ENCODE measurements at regions not wholly inside any gene's neighbourhood (a gene's known extent, or its start where the extent isn't known, plus 50 kb on each side); places are given as distances from the start of the nearest gene placed in this dataset.

DNA sequence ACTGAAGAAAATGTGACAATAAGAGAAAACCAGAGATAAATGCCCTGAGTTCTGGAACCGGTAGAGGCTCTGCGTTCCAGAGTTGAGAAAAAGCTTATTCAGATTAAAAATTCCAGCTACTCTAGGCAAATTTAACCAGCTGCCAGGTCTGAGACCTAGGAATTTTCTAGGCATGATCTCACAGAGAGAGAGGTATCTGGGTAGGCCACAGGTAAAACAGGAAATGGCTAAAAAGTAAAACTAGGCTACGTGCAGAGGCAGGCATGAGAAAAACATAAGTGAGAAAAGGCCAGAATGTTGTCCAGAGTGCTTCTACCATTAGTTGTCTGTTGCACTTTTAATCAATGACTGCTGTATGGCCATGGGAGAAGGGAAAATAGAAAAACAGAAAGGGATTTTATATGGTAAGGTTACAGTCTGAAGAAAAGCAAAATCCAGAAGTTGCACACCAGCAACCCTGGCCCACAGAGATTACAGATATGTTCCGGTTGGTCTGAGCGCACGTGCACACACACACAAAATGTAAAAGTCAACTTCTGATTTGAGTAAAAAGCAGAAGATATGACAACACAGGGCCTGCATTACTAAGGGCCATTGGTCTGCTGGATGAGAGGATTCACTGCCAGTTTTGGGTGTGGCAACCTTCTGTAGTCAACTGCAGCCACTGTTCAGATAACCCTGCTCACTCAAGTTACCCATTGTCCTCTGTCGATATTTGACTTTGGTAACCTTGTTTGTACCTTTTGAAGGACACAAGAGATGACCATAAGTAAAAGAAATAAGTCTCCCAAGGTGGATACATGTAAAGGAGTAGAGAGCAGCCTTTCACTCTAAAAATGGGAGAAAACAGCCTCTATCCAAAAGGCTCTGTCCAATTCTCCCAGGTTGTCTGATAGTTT is 266.0 kb downstream of the DTWD2 start:
- no peak overlapping the region for H3K4me3 ChIP-seq (ENCODE audit: low read depth, low read length)
- TF ChIP-seq, protein P1, sequence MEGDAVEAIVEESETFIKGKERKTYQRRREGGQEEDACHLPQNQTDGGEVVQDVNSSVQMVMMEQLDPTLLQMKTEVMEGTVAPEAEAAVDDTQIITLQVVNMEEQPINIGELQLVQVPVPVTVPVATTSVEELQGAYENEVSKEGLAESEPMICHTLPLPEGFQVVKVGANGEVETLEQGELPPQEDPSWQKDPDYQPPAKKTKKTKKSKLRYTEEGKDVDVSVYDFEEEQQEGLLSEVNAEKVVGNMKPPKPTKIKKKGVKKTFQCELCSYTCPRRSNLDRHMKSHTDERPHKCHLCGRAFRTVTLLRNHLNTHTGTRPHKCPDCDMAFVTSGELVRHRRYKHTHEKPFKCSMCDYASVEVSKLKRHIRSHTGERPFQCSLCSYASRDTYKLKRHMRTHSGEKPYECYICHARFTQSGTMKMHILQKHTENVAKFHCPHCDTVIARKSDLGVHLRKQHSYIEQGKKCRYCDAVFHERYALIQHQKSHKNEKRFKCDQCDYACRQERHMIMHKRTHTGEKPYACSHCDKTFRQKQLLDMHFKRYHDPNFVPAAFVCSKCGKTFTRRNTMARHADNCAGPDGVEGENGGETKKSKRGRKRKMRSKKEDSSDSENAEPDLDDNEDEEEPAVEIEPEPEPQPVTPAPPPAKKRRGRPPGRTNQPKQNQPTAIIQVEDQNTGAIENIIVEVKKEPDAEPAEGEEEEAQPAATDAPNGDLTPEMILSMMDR (IDR thresholded peaks at IDR 0.05; ENCODE audit: low read depth, low read length, missing control alignments) = no peak
- peak; percentile 40 for DNase-seq (ENCODE audit: low read depth)

DNA sequence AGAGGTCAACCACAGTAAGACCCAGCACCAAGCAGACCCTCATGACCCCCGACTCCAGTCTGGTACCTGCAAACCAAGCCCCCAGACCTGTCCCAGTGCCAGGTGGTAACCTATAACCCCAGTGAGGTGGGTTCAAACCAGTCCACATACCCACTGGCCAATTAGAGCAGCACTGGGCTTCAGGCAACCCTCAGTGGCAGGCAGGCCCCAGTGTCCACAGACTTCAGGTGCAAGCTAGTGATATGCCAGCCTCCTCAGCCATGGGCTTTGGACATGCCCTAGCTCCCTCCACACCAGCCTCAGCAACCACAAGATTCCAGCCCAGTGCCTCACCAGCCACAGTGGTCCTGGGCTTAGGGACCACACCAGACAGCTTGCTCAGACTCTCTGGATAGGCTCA is 276.6 kb downstream of the DTWD2 start:
- TF ChIP-seq, protein P1 (IDR thresholded peaks at IDR 0.05; ENCODE audit: low read depth, low read length, missing control alignments) = no peak
- no peak for DNase-seq (ENCODE audit: low read depth)
- no peak overlapping the region for H3K4me3 ChIP-seq (ENCODE audit: low read depth, low read length)

DNA sequence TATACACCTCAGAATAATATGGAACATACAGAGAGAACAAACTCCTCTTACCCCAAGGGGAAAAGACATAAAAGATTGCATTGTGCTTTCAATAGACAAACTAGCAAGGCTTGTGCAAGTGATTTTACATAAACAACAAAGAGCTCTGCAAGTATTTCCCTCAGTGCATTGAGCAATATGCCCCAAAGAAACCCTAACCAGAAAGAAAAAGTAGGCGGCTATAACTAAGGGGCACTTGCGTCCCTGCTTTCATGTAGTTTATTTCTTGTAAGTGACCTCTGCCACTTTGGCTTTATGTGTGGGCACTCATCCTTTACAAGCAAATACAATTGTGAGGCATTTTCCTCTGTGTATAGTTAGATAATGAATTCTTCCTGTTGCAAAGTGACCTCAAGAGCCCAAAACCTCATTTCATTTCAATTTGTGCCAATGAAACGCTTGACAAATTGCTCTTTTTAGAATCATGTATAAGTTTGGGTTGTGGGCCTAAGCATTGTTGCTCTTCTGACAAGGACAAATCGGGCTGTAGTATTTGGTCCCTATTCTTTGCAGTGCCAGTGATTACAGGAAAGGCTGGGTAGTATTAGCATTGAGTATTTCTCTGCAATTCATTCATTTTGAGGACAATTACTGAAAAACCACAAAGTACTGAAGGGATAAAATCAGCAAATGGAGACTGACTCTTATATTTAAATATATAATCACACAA is 282.2 kb downstream of the DTWD2 start:
- no peak for DNase-seq (ENCODE audit: low read depth)
- TF ChIP-seq, protein P1 (IDR thresholded peaks at IDR 0.05; ENCODE audit: low read depth, low read length, missing control alignments) = no peak
- no peak overlapping the region for H3K4me3 ChIP-seq (ENCODE audit: low read depth, low read length)

DNA sequence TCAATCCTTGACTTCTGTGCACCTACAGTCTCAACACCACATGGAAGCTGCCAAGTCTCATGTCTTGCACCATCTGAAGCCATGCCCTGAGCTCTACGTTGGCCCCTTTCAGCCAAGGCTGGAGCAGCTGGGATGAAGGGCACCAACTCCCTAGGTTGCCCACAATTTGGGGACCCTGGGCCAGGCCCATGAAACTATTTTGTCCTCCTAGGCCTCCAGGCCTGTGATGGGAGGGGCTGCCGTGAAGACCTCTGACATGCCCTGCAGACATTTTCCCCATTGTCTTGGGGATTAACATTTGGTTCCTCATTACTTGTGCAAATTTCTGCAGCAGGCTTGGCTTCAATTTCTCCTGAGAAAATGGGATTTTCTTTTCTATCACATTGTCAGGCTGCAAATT is 285.1 kb downstream of the DTWD2 start:
- TF ChIP-seq, protein P1 (IDR thresholded peaks at IDR 0.05; ENCODE audit: low read depth, low read length, missing control alignments) = no peak
- no peak overlapping the region for H3K4me3 ChIP-seq (ENCODE audit: low read depth, low read length)
- DNase-seq (ENCODE audit: low read depth) = no peak

DNA sequence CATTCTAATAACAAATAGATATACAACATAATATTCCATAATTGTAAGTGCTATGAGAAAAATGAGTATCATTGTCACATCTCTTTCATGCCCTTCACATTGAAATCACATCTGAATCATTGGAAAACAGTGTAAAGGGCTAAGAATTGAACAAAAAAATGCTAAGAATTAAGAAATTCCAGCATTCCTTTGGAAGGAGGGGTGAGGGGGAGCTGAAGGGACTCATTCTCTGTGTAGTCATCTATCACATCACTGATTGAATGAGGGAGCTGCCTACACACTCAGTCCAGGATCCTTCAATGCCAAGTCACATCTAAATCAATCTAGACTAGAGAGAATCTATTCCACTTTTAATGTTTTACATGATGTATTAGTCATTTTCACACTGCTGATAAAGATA is 286.6 kb downstream of the DTWD2 start:
- TF ChIP-seq, protein P1 (IDR thresholded peaks at IDR 0.05; ENCODE audit: low read depth, low read length, missing control alignments) = no peak
- DNase-seq (ENCODE audit: low read depth) = no peak
- no peak overlapping the region for H3K4me3 ChIP-seq (ENCODE audit: low read depth, low read length)

DNA sequence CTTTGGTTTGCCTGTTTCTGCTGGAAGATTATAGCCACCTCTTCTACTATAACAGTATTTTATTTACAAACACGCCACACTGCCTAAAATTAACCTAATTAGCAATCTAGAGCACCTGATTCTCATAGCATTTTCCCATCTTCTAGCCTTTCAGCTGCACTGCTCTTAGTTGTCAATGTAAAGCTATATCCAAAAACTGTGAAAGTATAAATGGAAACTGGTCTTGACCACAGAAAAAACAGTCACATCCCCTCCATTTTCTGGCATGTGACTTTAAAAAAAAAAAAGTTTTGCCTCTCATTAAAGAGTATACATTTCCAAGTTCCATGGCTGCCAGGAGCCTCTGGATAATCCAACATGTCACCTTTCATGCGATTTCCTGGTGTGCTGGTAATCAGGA is 287.8 kb downstream of the DTWD2 start:
- H3K4me3 ChIP-seq (ENCODE audit: low read depth, low read length) = no peak overlapping the region
- TF ChIP-seq, protein P1 (IDR thresholded peaks at IDR 0.05; ENCODE audit: low read depth, low read length, missing control alignments) = no peak
- no peak for DNase-seq (ENCODE audit: low read depth)
